HCT116 (cell line): ENCODE measurements at regions not wholly inside any gene's neighbourhood (a gene's known extent, or its start where the extent isn't known, plus 50 kb on each side); places are given as distances from the start of the nearest gene placed in this dataset.

Experiments
- ATAC-seq: fragments of 200-7000 bp; cut with Tn5 transposase; 2 replicates; pipeline ENCODE4 v1.9.1; 2020; ENCODE audit warnings: mild to moderate bottlenecking, moderate library complexity
- BruUV-seq: library from RNA; stranded (reverse); fragments of 400-500 nt; replicated peaks from 2 replicates; lab custom pipeline; 2021; lab: Mats Ljungman, UMichigan
- CTCF ChIA-PET: fragments of 300-600 bp; sonication (Branson Sonifier 250); formaldehyde crosslinking; loops from one replicate; lab custom pipeline; 2021; ENCODE audit warnings: antibody characterized with exemption; lab: Charles Lee
- POLR2A ChIA-PET: fragments of 300-600, 350-600 bp; sonication (Branson Sonifier 250); formaldehyde crosslinking; loops from one replicate; lab custom pipeline; 2021; ENCODE audit warnings: antibody characterized with exemption; lab: Charles Lee
- RAD21 ChIA-PET, 2 experiments: fragments of 300-600 bp; sonication (Branson Sonifier 250); formaldehyde crosslinking; loops; one replicate each; lab custom pipeline; 2023; ENCODE audit warnings: low total read pairs in 2 of 2; ENCODE audit not compliant: uncharacterized antibody in 2 of 2, unreplicated experiment in 2 of 2, low non-redundant PET in 1 of 2; lab: Charles Lee
- DNase-seq: peaks from one replicate; pipeline ENCODE4 v3.0.0-alpha.2; 2010; ENCODE audit warnings: low read depth, low spot score
- H2AFZ ChIP-seq: fragments of 200-600 bp; shearing (Covaris generic), sonication (generic); 2 replicates; pipeline ENCODE4 v1.6.1; 2017; ENCODE audit warnings: low read depth, mixed run types, mixed read lengths, antibody characterized with exemption, low read length; ENCODE audit not compliant: poor library complexity, severe bottlenecking
- H3K27ac ChIP-seq: 2 replicates; pipeline ENCODE4 v1.5.1; 2012; ENCODE audit warnings: low read depth, low read length
- H3K27me3 ChIP-seq: fragments of 200-600 bp; sonication (generic); 2 replicates; pipeline ENCODE4 v1.6.1; 2016; ENCODE audit warnings: mixed run types, low read length, mixed read lengths; ENCODE audit not compliant: insufficient read depth
- H3K36me3 ChIP-seq, 2 experiments: fragments of 200-500 bp in 1 of 2; fragments of 200-600 bp in 1 of 2; sonication (Bioruptor generic) in 1 of 2; sonication (generic) in 1 of 2; 2 replicates each; pipeline versions ENCODE4 v1.5.1 to v1.6.1; 2014 to 2016; ENCODE audit warnings: low read length in 2 of 2, inconsistent platforms in 1 of 2, mixed read lengths in 1 of 2, mixed run types in 1 of 2; ENCODE audit not compliant: insufficient read depth in 2 of 2, control insufficient read depth in 1 of 2
- H3K4me1 ChIP-seq, 2 experiments: fragments of 200-600 bp in 1 of 2; sonication (generic) in 1 of 2; 2 replicates each; pipeline versions ENCODE4 v1.5.1 to v1.6.1; 2012 to 2017; ENCODE audit warnings: low read length in 2 of 2, inconsistent platforms in 1 of 2, mild to moderate bottlenecking in 1 of 2, mixed read lengths in 1 of 2, mixed run types in 1 of 2, moderate library complexity in 1 of 2; ENCODE audit not compliant: insufficient read depth in 2 of 2, control insufficient read depth in 1 of 2
- H3K4me2 ChIP-seq: fragments of 200-600 bp; sonication (generic); 2 replicates; pipeline ENCODE4 v1.6.1; 2017; ENCODE audit warnings: mixed run types, low read length, mixed read lengths
- H3K4me3 ChIP-seq, 2 experiments: fragments of 200-600 bp in 1 of 2; sonication (generic) in 1 of 2; replicated peaks in 1 of 2; 2 replicates each; pipeline ENCODE4 v1.5.1; 2011 to 2016; ENCODE audit warnings: low read length in 2 of 2, control low read depth in 1 of 2, low read depth in 1 of 2, mild to moderate bottlenecking in 1 of 2, mixed read lengths in 1 of 2, mixed run types in 1 of 2
- H3K79me2 ChIP-seq: fragments of 200-600 bp; sonication (generic); 2 replicates; pipeline ENCODE4 v1.6.1; 2017; ENCODE audit warnings: mild to moderate bottlenecking, mixed run types, low read length, moderate library complexity, mixed read lengths; ENCODE audit not compliant: insufficient read depth
- H3K9ac ChIP-seq: fragments of 200-600 bp; sonication (generic); 2 replicates; pipeline ENCODE4 v1.6.1; 2016; ENCODE audit warnings: low read length, mixed read lengths
- H3K9me2 ChIP-seq: fragments of 200-600 bp; sonication (generic), shearing (Covaris generic); 2 replicates; pipeline ENCODE4 v1.6.1; 2017; ENCODE audit warnings: mixed run types, mild to moderate bottlenecking, moderate library complexity; ENCODE audit not compliant: insufficient read depth
- H3K9me3 ChIP-seq, 2 experiments: fragments of 200-500 bp in 1 of 2; fragments of 200-600 bp in 1 of 2; sonication (Bioruptor generic) in 1 of 2; sonication (generic) in 1 of 2; 2 replicates each; pipeline ENCODE4 v1.6.1; 2014 to 2017; ENCODE audit warnings: low read length in 2 of 2, mixed read lengths in 2 of 2, inconsistent platforms in 1 of 2, low read depth in 1 of 2, mild to moderate bottlenecking in 1 of 2, mixed run types in 1 of 2, moderate library complexity in 1 of 2; ENCODE audit not compliant: control insufficient read depth in 1 of 2, insufficient read depth in 1 of 2
- H4K20me1 ChIP-seq: fragments of 200-600 bp; sonication (generic), shearing (Covaris generic); 2 replicates; pipeline ENCODE4 v1.6.1; 2017; ENCODE audit warnings: mixed run types, mild to moderate bottlenecking, moderate library complexity; ENCODE audit not compliant: insufficient read depth
- CBX3 ChIP-seq: IDR thresholded peaks from 2 replicates; pipeline ENCODE4 v1.6.1; 2012; ENCODE audit warnings: low read depth
- EGR1 ChIP-seq: IDR thresholded peaks from 2 replicates; pipeline ENCODE4 v1.6.1; 2012; ENCODE audit warnings: low read depth
- ELF1 ChIP-seq: IDR thresholded peaks from 2 replicates; pipeline ENCODE4 v1.6.1; 2012; ENCODE audit warnings: low read depth, borderline replicate concordance
- JUND ChIP-seq: IDR thresholded peaks from 2 replicates; pipeline ENCODE4 v1.6.1; 2012
- POLR2A ChIP-seq: IDR thresholded peaks from 2 replicates; pipeline ENCODE4 v1.7.0; 2011; ENCODE audit warnings: borderline replicate concordance; ENCODE audit not compliant: insufficient read depth, insufficient read length; ENCODE audit errors: extremely low read depth
- RAD21 ChIP-seq: IDR thresholded peaks from 2 replicates; pipeline ENCODE4 v1.6.1; 2012; ENCODE audit warnings: low read depth, mild to moderate bottlenecking
- SP1 ChIP-seq: IDR thresholded peaks from 2 replicates; pipeline ENCODE4 v1.6.1; 2012; ENCODE audit warnings: low read depth
- SRF ChIP-seq: IDR thresholded peaks from 2 replicates; pipeline ENCODE4 v1.6.1; 2012; ENCODE audit warnings: low read depth
- TCF7L2 ChIP-seq: IDR thresholded peaks from 2 replicates; pipeline ENCODE4 v1.7.0; 2011; ENCODE audit warnings: borderline replicate concordance, inconsistent platforms; ENCODE audit not compliant: insufficient read depth, insufficient read length; ENCODE audit errors: extremely low read depth
- YY1 ChIP-seq: IDR thresholded peaks from 2 replicates; pipeline ENCODE4 v1.6.1; 2011; ENCODE audit warnings: low read length, low read depth, moderate library complexity, mild to moderate bottlenecking; ENCODE audit not compliant: insufficient replicate concordance; ENCODE audit errors: extremely low read depth
- ZFX ChIP-seq: fragments of 450-650 bp; IDR thresholded peaks from 2 replicates; pipeline ENCODE4 v1.6.1; 2017
- ZNF274 ChIP-seq: fragments of 200-500 bp; sonication (Bioruptor generic); IDR thresholded peaks from 2 replicates; pipeline ENCODE4 v1.6.1; 2014; ENCODE audit warnings: mild to moderate bottlenecking, low read depth, low read length, inconsistent platforms
- intact Hi-C: fragments of 100-400 bp; cut with micrococcal nuclease; formaldehyde crosslinking; loops from 2 replicates; pipeline ENCODE4 v1.10.0; 2022
- TF ChIP-seq, protein P1 (sequence below): IDR thresholded peaks from 2 replicates; pipeline ENCODE4 v1.6.1; 2012
- TF ChIP-seq, protein P2 (sequence below), 3 experiments: fragments of 200-600 bp in 1 of 3; sonication (generic) in 1 of 3; IDR thresholded peaks in 2 of 3; conservative IDR thresholded peaks in 1 of 3; 2 replicates each; pipeline ENCODE4 v1.5.1; 2012 to 2017; ENCODE audit warnings: low read depth in 2 of 3, low read length in 2 of 3, antibody characterized with exemption in 1 of 3, borderline replicate concordance in 1 of 3, control low read depth in 1 of 3, mild to moderate bottlenecking in 1 of 3, mixed read lengths in 1 of 3, mixed run types in 1 of 3, moderate library complexity in 1 of 3; ENCODE audit not compliant: insufficient read depth in 1 of 3
- TF ChIP-seq, protein P3 (sequence below): IDR thresholded peaks from 2 replicates; pipeline ENCODE4 v1.6.1; 2012

DNA sequence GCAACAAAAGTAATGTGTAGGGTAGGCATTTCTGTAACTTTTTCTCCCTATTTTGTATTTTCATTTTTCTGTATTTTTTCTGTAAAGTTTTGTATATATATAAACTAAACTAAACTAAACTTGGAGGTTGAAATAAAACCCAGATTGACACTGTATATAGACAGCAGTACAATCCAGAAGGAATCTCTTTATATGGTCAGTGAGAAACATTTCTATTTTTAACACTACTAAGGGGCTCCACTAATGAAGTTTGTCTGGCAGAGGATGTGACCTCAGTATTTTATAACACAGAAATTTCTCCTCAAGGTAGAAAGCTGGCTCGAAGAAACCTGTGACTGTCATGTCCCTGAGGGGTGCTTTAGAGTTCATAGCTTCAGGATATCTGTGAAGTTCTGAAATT lies 959.2 kb downstream of the ADGRL3 start (continued):
- TF ChIP-seq, protein P1, sequence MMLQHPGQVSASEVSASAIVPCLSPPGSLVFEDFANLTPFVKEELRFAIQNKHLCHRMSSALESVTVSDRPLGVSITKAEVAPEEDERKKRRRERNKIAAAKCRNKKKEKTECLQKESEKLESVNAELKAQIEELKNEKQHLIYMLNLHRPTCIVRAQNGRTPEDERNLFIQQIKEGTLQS: no peak
- TF ChIP-seq RAD21 (no peak), EGR1 (no peak), JUND (no peak), SP1 (no peak)

DNA sequence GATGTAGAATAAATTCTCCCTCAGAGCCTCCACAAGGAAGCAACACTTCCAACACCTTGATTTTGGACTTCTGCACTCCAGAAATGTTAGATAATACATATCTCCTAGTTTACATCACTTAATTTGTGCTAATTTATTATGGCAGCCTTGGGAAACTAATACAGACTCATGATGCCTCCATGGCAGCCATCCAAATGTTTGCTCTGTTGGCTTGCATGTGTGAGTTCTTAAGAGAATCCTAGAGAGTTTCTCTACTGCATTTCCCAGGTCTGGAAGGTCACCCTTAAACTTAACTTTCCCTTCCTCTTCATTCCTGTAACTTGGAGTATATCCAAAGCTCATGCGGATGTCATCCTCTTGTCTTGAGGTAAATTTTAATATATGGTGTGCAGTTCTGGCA lies 956.1 kb downstream of the ADGRL3 start:
- intact Hi-C loops: no loop called here
- ChIA-PET RAD21 (no interaction called here), CTCF (no interaction called here), POLR2A (no interaction called here)
- Histone ChIP-seq H3K9me2 (no peaks in the 10 kb centered on the region), H2AFZ (no peak overlapping the region), H3K79me2 (no peaks in the 10 kb centered on the region), H3K9me3 (peaks cover 12 to 28% of the 10 kb centered on the region in 2 experiments; a peak in 3 of 4 replicates), H3K4me2 (no peak overlapping the region), H4K20me1 (no peaks in the 10 kb centered on the region), H3K27me3 (no peaks in the 10 kb centered on the region), H3K36me3 (no peaks in the 10 kb centered on the region), H3K27ac (no peak overlapping the region), H3K4me3 (no peak overlapping the region), H3K9ac (no peak overlapping the region), H3K4me1 (no peaks in the 10 kb centered on the region)
- no peak for DNase-seq
- TF ChIP-seq YY1 (no peak), CBX3 (no peak), SRF (no peak), ZNF274 (no peak), ELF1 (no peak), TCF7L2 (no peak), EGR1 (no peak), ZFX (no peak), JUND (no peak), POLR2A (no peak)
- TF ChIP-seq, protein P1: no peak
- TF ChIP-seq, protein P2, sequence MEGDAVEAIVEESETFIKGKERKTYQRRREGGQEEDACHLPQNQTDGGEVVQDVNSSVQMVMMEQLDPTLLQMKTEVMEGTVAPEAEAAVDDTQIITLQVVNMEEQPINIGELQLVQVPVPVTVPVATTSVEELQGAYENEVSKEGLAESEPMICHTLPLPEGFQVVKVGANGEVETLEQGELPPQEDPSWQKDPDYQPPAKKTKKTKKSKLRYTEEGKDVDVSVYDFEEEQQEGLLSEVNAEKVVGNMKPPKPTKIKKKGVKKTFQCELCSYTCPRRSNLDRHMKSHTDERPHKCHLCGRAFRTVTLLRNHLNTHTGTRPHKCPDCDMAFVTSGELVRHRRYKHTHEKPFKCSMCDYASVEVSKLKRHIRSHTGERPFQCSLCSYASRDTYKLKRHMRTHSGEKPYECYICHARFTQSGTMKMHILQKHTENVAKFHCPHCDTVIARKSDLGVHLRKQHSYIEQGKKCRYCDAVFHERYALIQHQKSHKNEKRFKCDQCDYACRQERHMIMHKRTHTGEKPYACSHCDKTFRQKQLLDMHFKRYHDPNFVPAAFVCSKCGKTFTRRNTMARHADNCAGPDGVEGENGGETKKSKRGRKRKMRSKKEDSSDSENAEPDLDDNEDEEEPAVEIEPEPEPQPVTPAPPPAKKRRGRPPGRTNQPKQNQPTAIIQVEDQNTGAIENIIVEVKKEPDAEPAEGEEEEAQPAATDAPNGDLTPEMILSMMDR (IDR thresholded peaks at IDR 0.05 in 2 of 3, conservative IDR thresholded peaks at IDR 0.05 in 1 of 3; ENCODE audit: borderline replicate concordance in 1 of 3, insufficient read depth in 1 of 3, low read depth in 2 of 3, low read length in 2 of 3): no peak
- TF ChIP-seq, protein P3, sequence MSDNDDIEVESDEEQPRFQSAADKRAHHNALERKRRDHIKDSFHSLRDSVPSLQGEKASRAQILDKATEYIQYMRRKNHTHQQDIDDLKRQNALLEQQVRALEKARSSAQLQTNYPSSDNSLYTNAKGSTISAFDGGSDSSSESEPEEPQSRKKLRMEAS: no peak
- no TSS peak for BruUV-seq
- no peak for ATAC-seq
